ENCODE measurements at regions not wholly inside any gene's neighbourhood (a gene's known extent, or its start where the extent isn't known, plus 50 kb on each side); places are given as distances from the start of the nearest gene placed in this dataset.

- DNase-seq: no peak
These were observed 390.5 kb downstream of the ZNF536 start for GRCh38 chr19:30762651-30763050.

- no peak for DNase-seq
These were observed 387.8 kb downstream of the ZNF536 start for GRCh38 chr19:30760014-30760413.

GRCh38 chr19:30757837-30758617 lies 385.8 kb downstream of the ZNF536 start:
- no peak for DNase-seq

DNA sequence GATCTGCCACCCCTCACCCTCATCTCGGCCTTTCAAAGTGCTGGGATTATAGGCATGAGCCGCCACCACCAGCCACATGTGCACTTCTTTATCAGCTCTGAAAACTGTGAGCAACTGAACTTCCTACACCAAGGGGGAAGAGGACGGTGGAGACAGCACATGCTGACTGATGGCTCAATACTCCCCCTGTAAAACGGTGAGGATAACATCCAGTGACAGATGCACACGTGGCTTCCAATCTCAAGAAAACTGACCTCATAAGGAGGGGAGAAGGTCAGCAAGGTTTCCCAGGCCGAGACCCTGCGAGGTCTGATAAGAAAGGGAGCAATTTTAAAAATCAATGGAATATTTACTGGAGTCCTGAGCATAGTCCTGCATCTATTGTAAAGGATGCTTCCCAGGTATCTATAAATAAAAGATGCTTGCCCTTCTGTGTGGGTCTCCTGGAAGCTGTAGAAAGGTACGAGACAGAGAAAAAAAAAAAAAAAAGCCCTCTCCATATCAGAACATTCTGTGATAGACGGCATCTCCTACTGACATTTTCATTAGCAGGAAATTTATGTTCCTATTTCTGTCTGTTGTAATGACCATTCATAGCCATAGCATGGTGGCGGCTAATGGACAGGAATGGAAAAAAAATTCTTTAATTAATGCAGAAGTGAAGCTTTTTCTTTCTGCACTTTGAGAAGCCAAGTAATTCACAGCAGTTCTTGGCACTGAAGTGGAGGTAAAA lies 385.1 kb downstream of the ZNF536 start:
- DNase-seq: no peak

- no peak for DNase-seq
These were observed 383.4 kb downstream of the ZNF536 start for GRCh38 chr19:30755581-30755980.

DNA sequence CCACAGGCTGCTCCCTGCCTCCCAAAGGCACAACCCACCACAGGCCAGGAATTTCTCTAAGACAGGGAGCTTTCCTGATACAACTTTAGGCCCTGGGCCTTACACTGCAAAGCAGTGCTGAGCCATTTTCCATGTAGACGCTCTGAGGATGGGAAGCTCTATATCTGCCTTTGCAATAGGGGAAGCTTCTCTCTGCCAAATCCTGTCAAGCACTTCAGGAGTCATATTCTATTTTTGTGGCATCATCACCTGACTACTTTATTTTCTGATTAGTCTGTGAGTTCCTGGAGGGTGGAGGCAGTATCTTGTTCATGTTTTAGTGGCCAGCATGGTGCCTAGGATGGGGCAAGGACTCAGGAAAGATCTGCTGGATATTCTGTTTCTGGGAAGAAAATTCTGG lies 382.0 kb downstream of the ZNF536 start:
- no peak for DNase-seq

- DNase-seq: no peak
These were observed 380.7 kb downstream of the ZNF536 start for GRCh38 chr19:30752876-30753275.

DNA sequence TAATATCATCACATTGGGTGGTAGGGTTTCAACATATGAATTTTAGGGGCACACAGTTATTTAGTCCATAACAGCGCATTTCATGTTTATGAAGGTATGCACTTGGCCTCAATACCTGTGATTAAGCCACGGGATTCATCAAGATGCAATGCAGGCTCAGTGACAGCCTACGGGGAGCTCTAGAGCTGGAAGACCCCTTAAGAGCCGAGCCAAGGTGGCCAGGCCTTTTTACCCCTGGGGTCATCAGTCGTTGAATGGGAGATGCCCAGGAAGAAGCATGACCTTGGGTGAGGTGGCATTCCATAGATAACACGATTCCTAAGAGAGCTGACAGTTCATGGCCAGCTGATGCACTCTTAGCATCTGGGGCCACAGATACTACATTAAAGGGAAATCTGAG lies 380.0 kb downstream of the ZNF536 start:
- DNase-seq: no peak

DNA sequence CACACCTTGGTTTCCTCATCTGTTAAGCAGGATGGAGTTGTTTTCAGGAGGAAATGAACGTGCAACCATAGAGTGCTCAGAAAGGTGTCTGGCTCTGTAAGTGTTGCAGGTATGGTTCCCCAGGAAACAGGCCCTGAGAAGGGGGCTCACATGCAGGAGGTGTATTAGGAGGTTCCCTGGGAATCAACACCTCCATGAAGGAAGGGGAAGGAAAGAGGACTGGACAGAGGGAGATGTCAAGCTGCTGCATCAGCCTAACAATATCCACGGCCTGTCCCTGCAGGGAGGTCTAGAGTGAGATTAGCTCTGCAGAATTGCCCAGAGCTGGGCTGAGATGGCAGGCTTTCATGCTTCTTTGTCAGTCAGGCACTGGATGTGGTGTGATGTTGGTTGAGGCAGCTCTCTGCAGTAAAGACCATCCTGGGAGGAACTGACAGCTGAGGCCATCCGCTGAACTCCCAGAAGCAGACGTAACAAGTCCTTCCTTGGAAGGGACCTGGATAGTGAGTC lies 373.3 kb downstream of the ZNF536 start:
- DNase-seq: no peak

DNA sequence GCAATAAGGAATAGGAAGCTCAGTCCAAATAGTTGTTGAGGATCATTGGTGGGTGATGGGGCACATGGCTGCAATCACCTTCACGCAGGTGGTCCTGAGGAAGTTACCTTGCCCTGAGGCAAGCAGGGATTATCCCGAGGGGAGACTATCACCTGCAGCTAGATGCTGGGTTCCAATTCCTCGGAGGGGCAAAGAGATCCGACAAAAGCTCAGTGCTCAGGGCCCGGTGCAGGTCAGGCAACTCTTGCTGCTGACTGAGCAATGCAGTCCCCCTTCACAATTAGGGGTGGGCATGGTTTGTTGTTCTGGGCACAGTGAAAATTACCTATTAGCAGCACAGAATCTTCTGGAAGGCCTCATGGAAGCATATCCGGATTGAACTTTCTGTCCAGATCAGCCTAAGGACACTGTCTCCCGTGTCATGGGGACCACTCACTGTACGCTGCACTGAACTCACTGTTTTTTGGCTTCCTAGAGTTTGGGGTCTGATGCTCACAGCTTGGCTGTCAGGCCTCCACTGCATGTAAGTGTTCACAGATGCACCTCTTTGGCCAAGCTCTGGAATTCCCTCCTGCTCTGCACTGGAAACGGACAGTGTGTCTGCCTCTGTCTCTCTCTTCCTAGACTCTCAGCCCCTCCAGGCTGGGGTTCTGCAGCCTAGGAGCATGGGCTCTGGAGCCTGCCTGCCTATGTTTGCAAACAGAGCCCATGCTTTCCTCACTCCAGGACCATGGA lies 372.7 kb downstream of the ZNF536 start:
- DNase-seq: no peak

DNA sequence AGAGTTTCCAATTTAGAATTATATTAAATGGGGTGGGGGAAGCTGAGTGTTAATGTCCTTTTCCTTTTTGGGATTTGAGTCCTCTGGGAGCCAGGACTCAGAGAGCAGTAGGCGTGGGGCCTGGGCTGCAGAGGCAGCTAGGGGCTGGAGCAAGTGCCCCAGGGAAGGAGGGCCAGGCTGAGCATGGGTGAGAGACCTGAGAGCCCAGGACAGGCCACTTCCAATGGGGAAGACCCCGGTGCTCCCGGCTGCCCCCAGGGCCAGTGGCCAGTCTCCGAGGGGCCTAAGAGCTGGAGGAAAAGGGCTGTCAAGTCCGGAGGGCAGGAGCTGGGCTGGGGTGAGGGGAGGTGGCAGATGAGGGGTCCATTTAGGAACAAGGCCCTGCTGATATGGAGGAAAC lies 371.5 kb downstream of the ZNF536 start:
- no peak for DNase-seq

DNA sequence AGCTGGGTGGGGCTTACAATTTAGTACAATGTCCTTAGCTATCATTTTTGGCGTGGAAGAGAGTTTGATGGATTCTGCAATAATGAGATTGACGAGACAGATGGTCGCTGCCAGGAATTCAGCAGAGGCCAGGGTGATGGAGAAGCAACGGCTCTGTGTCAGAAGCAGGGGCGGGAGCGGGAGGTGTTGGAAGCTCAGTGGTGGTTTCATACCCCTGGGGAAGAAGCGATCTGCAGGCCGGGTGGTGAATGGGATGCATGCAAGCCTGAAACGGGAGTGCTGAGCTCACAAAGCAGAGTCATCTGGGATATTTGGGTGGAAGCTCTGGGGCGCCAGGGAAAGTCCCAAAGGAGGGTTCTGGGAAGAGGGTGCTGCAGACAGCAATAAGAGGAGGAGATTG lies 370.8 kb downstream of the ZNF536 start:
- no peak for DNase-seq

- no peak for DNase-seq
These were observed 370.3 kb downstream of the ZNF536 start for GRCh38 chr19:30742406-30742938.

DNA sequence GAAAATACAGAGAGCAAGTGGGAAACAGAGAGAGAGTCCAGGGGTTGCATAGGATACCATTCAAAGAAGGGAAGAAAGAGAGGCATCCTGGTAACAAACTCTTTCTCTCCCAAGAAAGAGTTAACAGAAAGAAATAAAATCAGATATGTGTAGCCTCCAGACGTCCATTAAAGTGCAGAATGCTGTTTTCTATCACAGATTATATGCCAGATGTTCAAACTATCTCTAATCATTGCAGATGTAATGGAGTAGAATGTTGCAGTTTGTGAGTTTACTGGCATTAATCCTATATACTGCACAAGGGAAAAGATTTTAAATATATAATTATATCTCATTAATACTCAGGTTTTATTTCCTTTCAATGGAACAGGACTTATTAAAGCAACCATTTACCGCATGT lies 369.4 kb downstream of the ZNF536 start:
- DNase-seq: no peak

GRCh38 chr19:30739394-30739793 lies 367.2 kb downstream of the ZNF536 start:
- DNase-seq: no peak

DNA sequence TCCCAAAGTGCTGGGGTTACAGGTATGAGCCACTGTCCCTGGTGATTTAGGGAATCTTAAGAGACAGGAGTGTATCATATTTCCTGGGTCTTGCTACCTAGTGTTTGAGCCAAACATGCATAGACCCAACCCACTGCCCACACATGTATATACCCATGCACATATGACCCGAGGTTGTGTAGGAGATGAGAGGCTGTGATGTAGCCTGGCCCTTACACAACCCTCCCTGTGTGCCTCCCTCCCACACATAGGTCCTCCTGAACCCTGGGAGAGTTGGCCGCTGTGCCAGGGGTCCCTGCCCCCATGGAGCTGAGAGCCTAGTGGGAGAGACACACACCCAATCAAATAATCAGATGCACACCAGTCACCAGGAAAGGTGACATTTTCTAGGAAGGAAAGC lies 365.9 kb downstream of the ZNF536 start:
- no peak for DNase-seq

DNA sequence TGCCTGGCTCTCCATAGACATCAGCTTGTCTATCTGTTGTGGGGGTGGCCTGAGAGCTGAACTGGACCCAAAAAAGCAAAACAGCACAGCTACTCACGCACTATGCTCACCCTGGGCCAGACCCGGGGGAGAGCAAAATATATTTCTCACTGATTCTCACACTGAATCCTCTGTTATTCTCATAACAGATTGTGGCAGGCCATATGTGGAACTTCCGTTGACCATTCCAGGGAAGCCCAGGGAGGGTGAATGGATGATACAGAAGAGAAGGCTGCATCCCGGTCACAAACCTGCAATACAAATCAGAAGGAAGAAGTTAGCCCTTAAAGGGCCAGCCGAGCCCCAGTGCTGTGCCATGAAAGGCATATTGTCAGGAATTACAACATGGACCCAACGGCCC lies 362.5 kb downstream of the ZNF536 start:
- no peak for DNase-seq

DNA sequence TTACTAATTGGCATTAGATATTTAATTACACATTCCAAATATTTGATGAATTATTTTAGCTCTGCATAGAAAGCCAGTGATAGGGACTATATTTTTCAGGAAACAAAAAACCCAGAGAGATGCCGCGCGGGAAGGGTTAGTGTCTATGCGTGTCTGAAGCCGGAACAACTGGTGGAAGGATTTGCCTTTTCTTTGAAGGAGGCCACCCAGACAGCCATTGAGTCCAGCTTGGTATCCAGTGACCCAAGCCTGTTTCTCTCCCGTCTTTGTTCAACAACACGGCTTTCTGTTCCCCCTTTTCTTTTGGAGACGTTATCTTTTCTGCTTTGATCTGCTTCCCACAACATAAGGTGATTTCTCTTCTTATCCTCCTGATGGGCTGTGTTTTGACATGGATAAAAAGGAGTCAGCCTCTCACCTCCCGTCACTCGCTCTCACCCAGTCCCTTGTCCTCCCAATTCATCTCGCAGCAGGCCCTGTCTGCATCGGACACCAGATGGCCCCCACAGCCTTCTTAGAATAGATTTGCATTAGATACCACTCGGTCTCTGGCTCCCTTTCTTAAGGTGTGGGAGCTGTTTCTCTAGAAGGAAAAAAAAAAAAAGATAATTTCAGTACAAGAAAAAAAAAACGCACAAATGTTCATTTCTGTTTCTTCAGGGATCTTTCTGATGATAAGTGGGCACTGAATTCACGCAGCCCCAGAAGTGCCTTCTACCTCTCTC lies 361.8 kb downstream of the ZNF536 start:
- DNase-seq: peak; percentile 4

DNA sequence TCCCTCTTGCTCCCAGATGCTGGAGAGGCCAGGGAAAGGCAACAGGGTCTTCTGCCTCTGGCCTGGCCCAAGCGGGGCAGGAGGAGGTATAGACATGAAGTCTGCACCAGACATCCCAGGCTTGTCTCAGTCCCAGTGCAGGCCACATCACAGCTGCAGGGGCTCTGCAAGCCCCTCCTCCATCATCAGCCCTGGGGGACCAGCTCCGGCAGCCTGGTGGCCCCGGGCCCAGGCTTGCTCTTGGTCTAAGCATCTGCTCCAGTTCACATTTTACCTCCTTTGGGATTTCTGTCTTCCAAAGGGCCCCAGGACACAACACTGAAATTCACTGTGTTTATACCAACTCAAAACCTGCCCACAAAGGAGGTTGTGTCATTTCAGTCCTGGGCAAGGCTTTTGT lies 359.4 kb downstream of the ZNF536 start:
- no peak for DNase-seq

DNA sequence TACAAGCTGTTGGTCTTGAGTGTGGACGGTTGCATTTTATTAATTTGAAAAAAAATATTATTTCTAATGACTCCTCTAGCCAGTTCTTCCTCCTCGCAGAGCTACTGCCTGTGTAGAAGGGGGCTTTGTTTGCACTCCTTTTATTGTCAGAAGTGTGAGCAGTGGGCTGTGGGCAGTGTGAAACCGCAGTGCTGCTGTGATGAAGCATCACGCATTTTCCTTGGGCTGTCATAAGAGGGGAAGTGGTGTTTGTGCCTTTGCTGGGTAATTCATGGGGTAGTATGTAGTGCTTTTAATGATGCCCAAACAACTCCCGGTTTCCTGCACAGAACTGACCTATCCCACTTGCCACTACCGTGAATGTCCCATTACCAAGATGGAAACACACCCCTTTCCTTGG lies 357.3 kb downstream of the ZNF536 start:
- DNase-seq: no peak

GRCh38 chr19:30722761-30723160 lies 350.6 kb downstream of the ZNF536 start:
- peak; percentile 78 for DNase-seq

GRCh38 chr19:30722186-30722585 lies 350.0 kb downstream of the ZNF536 start:
- peak; percentile 89 for DNase-seq

- DNase-seq: peak; percentile 41
These were observed 347.8 kb downstream of the ZNF536 start for GRCh38 chr19:30719999-30720345.
